SK-N-SH (cell line): ENCODE measurements at regions not wholly inside any gene's neighbourhood (a gene's known extent, or its start where the extent isn't known, plus 50 kb on each side); places are given as distances from the start of the nearest gene placed in this dataset.
"Not testable (repeated sequence)": the region's sequence is repeated elsewhere in the genome, so short reads cannot be mapped to it uniquely, and the experiment has no call there.

Experiments
- CHD2 ChIP-seq: fragments of 150-350 bp; IDR thresholded peaks from 2 replicates; pipeline ENCODE4 v1.6.1; 2018; ENCODE audit warnings: low read length; ENCODE audit not compliant: partially characterized antibody
- EZH2phosphoT487 ChIP-seq: fragments of 200-600 bp; sonication (generic); IDR thresholded peaks from 2 replicates; pipeline ENCODE4 v1.6.1; 2017; ENCODE audit warnings: low read depth, mixed run types, mild to moderate bottlenecking, antibody characterized with exemption, moderate library complexity, borderline replicate concordance
- FOXJ3 ChIP-seq: sonication (generic); formaldehyde crosslinking; IDR thresholded peaks from 2 replicates; pipeline ENCODE4 v1.5.1; 2020; ENCODE audit warnings: mild to moderate bottlenecking, missing genetic modification reagents
- GABPA ChIP-seq: IDR thresholded peaks from 2 replicates; pipeline ENCODE4 v1.4.0; 2012; ENCODE audit warnings: low read depth, mild to moderate bottlenecking
- POLR2AphosphoS5 ChIP-seq: IDR thresholded peaks from 2 replicates; pipeline ENCODE4 v1.6.1; 2012; ENCODE audit warnings: low read depth, low read length
- RFX5 ChIP-seq: IDR thresholded peaks from 2 replicates; pipeline ENCODE4 v1.6.1; 2012; ENCODE audit warnings: mild to moderate bottlenecking, improper control_type of control experiment, low read length
- SIN3A ChIP-seq: IDR thresholded peaks from 2 replicates; pipeline ENCODE4 v1.6.1; 2012; ENCODE audit warnings: low read depth, mild to moderate bottlenecking, low read length, moderate library complexity, borderline replicate concordance
- TF ChIP-seq, protein P1 (sequence below): fragments of 200-600 bp; sonication (generic); IDR thresholded peaks from 2 replicates; pipeline ENCODE4 v1.6.1; 2017; ENCODE audit warnings: antibody characterized with exemption, mild to moderate bottlenecking, moderate library complexity
- TF ChIP-seq, protein P2 (sequence below): fragments of 150-350 bp; IDR thresholded peaks from 2 replicates; pipeline ENCODE4 v1.6.1; 2017; ENCODE audit warnings: antibody characterized with exemption, low read length, low read depth, borderline replicate concordance
- TF ChIP-seq, protein P3 (sequence below): IDR thresholded peaks from 2 replicates; pipeline ENCODE4 v1.6.1; 2012; ENCODE audit warnings: mild to moderate bottlenecking, low read depth, low read length, moderate library complexity
- TF ChIP-seq, protein P4 (sequence below): IDR thresholded peaks from 2 replicates; pipeline ENCODE4 v1.4.0; 2012; ENCODE audit warnings: low read depth

DNA sequence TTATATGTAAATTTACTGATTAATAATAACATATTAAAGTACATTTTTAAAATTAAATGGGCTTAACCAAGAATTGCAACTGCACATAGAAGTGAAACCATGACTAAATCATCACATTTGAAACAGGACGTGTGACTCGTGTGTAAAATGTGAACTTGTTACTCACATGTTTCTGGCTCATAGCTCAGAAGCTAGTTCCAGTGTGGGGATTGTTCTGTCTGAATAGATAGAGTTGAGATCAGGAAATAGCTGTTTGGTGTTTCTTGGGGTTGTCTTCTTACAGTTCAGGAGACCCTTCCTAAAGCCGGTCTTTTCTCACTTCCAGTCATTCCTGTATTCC is 130.9 kb downstream of the LAT start:
- TF ChIP-seq, protein P1, sequence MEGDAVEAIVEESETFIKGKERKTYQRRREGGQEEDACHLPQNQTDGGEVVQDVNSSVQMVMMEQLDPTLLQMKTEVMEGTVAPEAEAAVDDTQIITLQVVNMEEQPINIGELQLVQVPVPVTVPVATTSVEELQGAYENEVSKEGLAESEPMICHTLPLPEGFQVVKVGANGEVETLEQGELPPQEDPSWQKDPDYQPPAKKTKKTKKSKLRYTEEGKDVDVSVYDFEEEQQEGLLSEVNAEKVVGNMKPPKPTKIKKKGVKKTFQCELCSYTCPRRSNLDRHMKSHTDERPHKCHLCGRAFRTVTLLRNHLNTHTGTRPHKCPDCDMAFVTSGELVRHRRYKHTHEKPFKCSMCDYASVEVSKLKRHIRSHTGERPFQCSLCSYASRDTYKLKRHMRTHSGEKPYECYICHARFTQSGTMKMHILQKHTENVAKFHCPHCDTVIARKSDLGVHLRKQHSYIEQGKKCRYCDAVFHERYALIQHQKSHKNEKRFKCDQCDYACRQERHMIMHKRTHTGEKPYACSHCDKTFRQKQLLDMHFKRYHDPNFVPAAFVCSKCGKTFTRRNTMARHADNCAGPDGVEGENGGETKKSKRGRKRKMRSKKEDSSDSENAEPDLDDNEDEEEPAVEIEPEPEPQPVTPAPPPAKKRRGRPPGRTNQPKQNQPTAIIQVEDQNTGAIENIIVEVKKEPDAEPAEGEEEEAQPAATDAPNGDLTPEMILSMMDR: not testable (repeated sequence)
- TF ChIP-seq EZH2phosphoT487; RFX5; CHD2; GABPA; FOXJ3 (CRISPR knock-in tag); SIN3A; POLR2AphosphoS5: not testable (repeated sequence)
- TF ChIP-seq, protein P2, sequence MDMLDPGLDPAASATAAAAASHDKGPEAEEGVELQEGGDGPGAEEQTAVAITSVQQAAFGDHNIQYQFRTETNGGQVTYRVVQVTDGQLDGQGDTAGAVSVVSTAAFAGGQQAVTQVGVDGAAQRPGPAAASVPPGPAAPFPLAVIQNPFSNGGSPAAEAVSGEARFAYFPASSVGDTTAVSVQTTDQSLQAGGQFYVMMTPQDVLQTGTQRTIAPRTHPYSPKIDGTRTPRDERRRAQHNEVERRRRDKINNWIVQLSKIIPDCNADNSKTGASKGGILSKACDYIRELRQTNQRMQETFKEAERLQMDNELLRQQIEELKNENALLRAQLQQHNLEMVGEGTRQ: not testable (repeated sequence)
- TF ChIP-seq, protein P3, sequence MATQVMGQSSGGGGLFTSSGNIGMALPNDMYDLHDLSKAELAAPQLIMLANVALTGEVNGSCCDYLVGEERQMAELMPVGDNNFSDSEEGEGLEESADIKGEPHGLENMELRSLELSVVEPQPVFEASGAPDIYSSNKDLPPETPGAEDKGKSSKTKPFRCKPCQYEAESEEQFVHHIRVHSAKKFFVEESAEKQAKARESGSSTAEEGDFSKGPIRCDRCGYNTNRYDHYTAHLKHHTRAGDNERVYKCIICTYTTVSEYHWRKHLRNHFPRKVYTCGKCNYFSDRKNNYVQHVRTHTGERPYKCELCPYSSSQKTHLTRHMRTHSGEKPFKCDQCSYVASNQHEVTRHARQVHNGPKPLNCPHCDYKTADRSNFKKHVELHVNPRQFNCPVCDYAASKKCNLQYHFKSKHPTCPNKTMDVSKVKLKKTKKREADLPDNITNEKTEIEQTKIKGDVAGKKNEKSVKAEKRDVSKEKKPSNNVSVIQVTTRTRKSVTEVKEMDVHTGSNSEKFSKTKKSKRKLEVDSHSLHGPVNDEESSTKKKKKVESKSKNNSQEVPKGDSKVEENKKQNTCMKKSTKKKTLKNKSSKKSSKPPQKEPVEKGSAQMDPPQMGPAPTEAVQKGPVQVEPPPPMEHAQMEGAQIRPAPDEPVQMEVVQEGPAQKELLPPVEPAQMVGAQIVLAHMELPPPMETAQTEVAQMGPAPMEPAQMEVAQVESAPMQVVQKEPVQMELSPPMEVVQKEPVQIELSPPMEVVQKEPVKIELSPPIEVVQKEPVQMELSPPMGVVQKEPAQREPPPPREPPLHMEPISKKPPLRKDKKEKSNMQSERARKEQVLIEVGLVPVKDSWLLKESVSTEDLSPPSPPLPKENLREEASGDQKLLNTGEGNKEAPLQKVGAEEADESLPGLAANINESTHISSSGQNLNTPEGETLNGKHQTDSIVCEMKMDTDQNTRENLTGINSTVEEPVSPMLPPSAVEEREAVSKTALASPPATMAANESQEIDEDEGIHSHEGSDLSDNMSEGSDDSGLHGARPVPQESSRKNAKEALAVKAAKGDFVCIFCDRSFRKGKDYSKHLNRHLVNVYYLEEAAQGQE: not testable (repeated sequence)
- TF ChIP-seq, protein P4, sequence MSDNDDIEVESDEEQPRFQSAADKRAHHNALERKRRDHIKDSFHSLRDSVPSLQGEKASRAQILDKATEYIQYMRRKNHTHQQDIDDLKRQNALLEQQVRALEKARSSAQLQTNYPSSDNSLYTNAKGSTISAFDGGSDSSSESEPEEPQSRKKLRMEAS: not testable (repeated sequence)
